Femur (tissue), 1 donor: ENCODE measurements at regions not wholly inside any gene's neighbourhood (a gene's known extent, or its start where the extent isn't known, plus 50 kb on each side); places are given as distances from the start of the nearest gene placed in this dataset.

Experiments used
- DNase-seq: peaks from one replicate; pipeline ENCODE4 v3.0.0-alpha.2; 2017

DNA sequence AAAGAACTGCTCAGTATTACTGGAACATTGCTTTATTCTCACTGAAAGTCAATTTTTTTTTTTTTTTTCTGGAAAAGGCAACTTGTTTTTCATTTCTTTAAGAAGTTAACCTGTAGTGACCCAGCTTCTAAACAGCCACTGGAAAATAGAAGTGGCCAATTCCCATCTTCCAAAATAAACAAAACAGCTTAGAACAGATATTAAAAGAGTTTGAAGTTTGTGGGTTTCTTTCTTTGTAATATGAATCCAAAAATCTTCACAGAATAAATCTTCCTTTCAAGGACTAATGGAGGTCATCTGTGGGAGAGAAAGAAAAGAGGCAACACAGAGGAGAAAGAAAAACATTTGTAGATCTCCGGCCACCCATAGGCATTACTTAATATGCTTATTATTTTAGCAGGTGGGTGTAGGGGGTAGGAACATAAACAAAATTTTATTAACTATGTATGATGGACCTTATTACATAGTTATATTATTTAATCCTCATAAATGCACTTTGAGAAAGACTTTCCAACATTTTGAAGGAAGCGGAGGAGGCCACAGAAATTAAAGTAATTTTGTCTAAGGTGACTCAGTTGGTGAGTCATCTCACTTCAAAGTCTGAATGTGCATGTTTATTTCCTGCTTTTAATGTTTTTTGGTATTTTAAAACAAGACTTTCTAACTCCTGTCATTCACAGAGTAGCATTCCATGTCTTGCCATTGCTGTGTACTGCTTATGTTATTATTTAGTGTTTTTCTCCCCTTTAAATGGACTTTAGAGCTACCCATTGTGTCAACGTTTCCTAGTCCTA lies 1791.8 kb upstream of the WWC1 start:
- no peak for DNase-seq

DNA sequence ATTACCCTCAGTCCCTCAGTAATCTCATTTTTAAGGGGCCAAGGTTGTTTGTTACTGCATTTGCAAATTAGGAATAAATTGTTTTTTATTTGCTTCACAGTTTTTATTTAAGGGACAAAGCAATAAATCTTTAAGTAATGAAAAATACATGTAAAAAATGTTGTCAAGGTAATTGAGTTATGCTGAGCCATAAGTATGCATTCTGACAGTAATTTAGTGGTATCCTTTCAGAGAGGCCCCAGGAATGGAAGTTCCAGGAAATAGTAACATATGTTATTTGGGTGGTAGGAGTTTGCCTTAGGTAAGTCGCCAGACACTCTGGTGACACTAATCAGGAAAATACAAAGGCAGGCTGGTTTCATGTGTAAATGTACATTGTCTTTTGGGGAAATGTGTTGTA lies 1787.9 kb upstream of the WWC1 start:
- no peak for DNase-seq

DNA sequence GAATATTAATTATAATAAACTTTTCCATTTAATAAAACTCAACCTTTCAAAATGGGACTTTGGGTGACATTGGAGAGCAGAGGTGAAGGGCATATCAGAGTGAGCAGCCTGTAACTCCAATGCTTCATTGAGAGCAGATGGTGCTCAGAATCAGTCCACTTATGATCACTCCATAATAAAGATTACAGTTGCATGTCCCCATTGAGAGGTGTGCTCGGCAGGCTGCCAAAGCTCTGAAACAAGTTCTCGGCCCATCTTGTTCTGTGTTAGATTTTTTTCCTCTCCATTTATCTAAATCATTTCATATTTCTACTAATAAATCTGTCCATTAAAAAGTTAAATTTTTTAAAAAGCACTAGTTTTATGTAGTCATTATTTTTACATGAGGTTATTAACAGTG lies 1786.4 kb upstream of the WWC1 start:
- no peak for DNase-seq

DNA sequence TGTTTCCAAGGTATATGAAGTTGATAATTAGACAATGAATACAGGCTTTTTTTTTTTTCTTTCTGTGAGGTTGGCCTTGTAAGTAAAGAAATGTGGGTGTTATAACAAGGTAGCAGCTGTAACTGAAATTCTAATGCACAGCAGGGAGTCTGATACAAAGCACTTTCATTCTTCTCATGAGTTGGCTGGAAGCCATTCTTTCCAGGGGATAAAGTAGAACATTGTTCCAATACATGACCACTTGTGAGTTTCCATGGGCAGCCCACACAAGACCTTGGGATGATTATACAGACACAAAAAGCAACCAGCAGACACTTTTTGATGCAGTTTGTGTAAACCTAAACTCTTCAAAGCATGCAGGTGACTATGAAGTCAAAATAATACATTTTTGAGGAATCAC lies 1785.9 kb upstream of the WWC1 start:
- DNase-seq, result no peak

DNA sequence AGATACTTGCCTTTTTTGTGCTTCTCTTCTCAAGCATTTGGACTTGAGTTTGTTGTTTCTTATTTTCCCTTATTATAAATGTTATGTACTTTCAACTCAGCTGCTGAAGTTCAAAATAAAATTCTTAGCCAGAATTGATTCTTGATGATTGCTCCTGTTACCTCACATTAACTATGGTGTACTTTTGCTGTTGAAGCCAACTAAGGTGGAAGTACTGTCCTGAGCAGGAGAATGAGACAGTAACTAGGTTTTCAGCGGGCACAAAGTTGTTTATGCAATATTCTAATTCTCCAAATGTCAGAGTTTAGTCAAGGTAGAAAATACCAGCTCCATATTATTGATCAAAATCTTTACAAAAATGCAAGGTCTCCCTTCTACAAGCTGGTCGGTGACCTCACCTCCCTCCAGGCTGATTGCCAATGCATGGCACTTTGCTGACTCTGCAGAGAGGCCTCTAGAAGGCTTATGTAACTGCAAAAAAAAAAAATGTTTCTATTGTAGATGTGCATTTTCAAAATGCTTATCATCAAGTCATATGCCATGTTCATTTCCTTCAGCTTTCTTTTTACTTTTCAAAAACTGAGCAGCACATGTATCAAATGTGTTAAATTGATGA lies 1783.5 kb upstream of the WWC1 start:
- DNase-seq, result no peak

DNA sequence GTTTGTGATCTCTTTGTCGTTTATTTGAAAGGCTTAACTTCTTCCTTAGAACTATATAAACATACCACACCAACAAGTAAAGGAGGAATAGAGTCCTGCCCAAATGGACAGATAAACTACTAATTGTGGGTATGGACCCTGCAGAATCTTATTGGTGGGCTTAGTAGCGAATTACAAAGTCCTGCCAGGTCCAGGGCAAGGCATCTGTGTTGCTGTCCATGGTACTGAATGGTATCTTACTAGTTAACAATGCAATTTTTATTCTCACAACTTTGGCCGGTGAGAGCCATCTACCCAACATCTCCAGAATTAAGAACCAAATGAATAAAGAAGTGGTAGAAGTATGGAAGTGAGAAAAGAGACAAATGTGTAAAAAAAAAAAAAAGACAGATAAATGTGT lies 1782.4 kb upstream of the WWC1 start:
- DNase-seq, result no peak

DNA sequence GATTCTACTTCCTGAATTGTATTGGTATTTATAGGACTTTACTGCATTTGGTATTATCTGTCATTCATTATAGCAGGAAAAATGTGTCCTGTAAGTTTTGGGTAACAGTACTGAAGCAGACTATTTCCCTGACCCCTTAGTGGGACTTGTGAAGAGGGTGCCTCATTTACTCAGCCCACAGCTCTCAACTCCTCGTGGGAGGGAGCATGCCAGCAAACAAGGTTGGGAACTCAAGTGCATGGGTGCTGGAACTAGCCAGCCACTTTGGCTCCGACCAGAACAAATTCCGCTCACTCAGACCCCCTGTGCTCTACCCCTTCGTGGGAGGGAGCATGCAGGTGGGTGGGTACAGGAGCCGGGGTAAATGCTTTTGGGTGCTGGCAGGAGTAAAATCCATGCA lies 1773.5 kb upstream of the WWC1 start:
- no peak for DNase-seq

DNA sequence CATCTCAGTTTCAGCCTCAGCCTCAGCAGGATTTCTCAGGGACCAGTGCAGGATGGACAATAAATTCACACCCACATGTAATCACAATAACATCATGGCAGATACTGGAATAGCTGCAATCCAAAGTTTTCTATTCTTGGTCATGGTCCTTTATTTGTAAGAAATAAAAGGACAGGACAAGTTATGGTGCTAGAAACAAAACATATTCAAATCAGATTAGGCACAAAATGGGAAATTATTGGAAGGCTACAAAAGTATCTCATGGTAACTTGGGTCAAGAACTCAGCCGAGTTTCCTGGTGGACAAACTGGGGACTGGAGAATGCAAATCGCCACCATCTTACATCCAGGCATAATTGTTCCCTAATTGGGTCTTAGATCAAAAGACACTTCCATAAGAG lies 1768.2 kb upstream of the WWC1 start:
- DNase-seq, result no peak

DNA sequence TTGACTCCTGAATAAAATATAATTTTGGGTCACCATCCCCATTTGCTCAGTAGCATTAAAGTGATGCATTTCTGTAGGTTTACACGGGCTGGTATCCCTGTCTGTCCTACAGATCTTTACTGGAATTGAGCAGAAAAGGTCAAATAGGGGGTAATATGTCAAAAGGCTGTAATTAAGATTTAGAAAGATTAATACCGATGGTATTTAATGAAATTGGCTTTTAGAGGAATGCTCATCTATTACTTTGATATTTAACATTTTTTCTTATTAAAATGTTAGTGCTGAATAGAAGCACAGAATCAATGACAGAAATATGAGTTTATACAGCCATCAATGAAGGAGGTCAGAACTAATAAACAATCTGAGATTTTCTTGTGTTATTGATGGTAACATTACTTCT lies 1762.2 kb upstream of the WWC1 start:
- no peak for DNase-seq

DNA sequence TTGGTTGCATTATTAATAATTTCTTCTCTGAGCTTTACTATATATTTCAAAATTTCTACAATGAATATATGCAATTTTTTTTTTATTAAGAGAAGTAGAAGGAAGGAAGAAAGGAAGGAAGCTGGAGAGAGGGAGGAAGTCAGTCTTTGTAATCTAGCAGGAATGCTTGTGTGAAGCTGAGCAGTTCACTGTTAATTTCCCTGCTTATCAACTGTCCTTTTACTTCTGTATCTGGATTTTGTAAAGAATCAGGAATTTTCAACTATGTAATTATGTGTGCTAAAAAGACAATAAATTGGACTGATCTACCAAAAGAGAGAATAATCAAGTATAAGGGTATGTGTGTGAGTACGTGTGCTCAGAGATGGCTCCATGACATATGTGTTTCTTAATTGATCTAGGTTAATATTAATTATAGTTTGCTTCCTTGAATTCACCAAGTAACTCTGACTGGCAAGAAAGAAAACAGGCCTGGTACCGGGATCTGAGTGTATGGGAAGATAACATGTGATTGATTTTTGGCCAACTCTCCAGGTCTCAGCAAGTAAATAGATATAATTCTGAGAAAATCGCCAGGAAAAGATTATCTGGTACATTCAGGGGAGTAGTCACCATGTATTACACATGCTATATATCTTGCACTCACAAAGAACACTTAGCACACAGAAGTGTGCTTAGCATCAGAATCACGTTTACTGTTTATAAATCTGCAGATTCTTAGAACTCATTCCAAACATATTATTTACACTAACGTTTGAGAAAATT lies 1758.8 kb upstream of the WWC1 start:
- no peak for DNase-seq

DNA sequence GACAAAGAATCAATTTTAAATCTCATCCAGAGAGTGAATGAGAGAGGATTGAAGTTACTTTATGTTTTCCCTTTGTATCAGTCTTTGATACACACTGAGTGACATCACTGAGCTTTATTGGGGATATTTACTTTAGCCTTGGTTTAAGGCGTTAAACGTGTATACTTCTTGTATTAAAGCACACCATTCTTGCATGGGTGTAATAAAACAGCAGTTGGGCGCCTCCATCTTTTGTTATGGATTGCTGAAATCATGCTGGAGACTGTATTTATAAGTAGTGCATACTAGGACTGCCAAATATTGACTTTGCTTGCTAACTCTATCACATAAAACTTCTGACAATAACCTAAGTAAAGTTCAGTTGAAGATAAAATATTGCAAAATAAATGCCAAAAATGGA lies 1755.8 kb upstream of the WWC1 start:
- no peak for DNase-seq

DNA sequence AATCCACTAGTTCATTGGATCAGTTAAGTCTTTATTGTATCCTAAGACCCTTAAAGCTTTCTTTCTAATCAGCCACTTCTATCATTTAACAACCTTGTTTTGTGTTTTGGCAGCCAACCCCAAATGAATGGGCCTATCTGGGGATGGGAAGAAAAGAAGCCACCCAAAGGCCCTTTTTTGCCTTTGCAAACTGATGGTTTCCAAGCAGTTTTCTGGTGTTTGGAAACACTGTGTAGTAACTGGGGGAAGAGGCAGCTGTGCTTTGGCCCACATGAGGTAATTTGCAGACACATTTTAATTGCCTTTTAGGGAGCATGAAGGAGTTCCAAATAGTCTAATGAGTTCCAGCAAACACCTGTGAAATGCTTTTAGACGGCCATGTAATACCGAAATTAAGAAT lies 1751.3 kb upstream of the WWC1 start:
- no peak for DNase-seq

DNA sequence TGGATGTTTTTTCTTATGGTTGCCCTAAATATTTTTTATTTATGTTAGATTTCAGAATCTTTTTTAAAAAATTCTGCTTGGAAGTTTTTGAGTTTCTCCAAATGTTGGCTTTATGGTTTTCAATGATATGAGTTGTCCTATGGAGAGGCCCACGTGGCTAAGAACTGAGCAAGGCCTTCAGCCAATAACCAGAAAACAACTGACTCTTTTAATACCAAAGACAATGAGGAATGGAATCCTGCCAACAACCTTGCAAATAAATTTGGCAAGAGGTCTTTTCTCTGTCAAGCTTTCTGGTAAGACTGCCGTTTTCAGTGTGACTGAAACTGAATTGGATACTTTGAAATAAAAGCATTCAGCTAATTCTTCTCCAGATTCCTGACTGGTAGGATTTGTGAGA lies 1740.1 kb upstream of the WWC1 start:
- DNase-seq, result no peak

DNA sequence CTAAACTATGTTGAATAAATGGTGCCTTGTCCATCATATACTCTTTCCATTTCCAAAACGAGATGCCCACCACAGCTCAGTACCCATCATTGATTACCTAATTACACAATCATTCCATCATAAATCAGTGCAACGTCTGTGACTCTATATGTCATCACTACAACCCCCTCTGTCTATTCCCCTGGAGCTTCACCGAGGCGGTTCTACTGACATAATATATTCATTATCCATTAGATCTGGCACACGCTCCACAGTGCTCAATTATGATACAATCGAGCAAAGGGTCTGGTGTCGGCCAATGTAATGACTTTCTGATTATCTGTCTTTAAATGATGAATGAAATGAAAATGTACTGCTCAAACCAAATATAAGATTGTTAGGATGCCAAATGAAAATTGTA lies 1737.7 kb upstream of the WWC1 start:
- no peak for DNase-seq

DNA sequence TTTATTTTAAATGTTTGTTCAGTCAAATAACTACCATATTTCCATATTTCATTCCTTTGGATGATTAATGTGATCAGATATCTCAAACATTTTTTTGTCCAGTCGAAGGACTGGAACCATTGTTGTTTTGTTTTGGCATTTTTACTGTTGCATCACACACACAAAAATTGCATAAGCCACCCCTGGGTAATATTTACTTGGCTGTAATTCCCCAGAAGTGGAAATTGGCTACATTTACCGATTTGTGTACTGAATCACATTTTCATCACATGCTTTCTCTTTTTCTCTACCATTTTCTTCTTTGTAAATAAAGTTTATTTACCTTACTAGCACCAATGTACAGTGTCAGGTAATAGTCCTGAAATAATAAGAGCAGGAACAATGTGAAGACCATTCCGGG lies 1729.7 kb upstream of the WWC1 start:
- DNase-seq, result no peak

DNA sequence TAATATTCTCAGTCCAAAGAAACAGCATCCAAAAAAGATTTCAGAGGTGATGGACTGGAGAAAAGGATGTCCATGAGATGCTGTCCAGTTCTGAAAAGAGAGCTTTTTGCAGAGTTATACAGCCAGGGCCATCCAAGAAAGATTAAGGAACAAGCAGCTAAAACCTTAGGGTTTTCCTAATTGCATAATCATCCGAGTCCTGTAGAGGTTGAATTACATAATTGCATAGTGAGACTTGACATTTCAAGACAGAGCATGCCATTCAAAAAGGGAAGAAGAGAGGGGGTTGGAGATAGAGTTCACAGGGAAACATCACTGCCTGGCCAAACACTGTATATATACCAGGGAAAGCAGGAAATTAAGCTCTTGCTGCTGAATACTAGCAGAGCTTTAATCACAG lies 1729.2 kb upstream of the WWC1 start:
- no peak for DNase-seq

DNA sequence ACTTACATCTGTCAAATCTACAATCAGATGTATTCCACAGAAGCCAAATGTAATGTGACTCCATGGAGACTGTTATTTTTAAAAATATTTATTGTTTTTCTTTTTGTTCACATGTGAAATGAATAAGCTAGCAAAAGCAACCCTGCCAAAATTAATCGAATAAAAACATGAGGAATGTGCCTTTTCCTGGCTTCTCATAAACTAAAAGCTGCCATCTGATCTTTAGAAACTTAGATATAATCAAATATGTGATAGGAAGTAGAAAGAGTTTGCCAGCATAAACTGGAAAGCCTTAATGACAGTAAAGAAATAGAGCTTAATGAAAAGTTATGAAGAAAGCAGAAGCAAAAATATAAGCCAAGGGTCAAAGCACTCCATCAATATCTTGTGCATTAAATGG lies 1724.7 kb upstream of the WWC1 start:
- DNase-seq, result no peak

DNA sequence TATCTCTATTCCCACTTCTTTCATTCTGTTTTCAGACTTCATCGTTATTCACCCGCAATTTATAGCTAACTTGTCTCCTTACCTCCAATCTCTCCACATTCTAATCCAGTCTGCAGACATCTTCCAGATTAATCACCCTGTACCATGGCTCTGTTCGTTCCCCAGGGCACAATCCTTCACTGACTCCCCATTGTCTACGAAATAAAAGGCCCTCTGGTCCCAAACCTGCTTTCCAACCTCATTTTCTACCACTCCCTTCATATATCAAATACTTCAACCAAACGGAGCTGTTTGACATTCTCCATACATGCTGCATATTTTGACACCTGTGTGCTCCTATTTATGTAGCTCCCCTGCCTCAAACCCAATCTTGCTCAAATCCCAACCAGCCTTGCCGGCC lies 1720.6 kb upstream of the WWC1 start:
- DNase-seq, result no peak

DNA sequence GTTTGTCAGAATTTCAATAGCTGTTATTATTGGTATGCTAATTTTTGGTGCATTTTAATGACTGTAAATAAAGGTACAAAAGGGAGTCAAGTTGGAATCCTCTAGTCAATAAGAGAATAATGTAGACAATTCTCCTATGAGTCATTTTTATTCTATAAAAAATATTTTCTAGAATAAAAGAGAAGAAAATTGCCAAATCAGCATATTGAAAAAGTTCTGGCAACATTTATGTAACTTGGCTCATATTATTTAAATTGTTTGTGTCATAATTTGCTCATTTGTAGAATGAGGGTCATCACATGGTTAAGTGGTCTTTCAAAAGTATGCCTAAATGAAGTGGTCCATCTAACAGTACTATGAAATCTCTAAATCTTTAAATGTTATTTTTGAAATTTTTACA lies 1719.8 kb upstream of the WWC1 start:
- DNase-seq, result no peak

DNA sequence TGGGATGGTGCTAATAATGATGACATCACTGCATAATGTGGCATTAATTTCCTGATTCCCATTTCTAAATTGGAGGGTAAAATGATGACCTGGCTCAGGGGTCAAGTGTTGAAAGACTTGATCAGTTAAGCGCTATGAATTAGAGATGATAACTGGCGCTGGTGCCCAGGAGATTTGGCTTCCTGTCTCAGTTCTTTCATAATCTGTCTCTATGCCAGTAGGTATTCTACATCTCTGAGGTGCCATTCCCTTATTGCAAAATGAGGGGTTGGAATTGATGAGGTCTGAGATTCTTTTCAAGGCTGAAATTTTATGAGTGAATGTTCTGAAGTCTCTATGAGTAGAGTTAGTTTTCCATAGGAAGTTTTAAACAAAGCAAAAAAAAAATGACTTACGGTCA lies 1715.1 kb upstream of the WWC1 start:
- no peak for DNase-seq

DNA sequence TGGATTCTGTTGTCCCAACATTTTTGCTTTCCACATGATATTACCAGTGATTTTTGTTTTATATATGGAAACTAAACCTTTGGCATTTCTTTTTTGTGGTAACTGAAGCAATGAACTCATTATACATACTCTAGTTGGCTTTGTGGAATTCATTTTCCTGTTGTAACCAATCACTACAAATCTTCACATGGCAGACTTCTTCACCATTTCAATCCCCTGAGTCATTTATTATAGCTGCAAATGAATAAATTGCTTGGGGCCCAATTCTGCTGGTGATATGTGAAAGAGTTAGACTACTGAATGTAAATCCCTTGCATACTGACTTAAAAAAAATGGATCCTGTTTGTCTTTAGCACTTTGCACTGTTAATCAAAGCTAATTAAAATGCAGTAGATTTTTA lies 1709.6 kb upstream of the WWC1 start:
- no peak for DNase-seq

DNA sequence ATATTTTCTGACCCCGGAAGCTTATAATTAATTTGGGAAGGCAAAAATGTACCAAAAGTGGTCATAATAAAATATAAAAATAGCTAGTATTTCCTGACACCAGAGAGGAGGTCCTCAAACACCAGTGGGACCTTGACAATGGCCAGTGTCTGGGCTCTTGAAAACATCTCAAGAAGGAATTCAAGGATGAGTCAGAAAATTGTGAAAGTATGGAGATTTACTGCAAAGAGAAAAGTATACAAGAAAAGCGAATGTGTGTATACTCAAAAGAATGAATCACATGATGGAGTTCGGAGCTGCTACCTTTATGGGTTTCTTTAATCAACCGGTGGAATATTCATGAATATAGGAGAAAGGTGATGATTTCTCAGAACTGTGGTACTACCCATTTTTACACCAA lies 1709.0 kb upstream of the WWC1 start:
- DNase-seq, result no peak

DNA sequence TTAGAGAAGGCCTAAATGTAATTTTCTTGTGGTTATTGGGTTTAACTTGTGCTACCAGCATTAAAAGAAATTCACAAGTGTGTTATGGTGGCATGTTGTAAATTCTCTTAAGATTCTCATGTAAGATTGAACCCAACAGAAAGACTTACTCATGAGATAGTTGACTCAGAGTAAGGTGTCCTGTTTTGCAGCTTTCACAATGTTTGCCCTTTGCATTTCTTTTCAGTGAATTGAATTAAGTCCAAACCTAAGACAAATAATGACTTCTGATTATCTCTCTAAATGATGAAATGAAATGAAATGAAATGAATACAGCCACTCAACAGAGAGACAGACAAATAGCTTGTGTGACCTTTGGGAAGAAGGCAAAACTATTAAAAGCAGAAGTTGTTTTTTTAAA lies 1696.9 kb upstream of the WWC1 start:
- no peak for DNase-seq

DNA sequence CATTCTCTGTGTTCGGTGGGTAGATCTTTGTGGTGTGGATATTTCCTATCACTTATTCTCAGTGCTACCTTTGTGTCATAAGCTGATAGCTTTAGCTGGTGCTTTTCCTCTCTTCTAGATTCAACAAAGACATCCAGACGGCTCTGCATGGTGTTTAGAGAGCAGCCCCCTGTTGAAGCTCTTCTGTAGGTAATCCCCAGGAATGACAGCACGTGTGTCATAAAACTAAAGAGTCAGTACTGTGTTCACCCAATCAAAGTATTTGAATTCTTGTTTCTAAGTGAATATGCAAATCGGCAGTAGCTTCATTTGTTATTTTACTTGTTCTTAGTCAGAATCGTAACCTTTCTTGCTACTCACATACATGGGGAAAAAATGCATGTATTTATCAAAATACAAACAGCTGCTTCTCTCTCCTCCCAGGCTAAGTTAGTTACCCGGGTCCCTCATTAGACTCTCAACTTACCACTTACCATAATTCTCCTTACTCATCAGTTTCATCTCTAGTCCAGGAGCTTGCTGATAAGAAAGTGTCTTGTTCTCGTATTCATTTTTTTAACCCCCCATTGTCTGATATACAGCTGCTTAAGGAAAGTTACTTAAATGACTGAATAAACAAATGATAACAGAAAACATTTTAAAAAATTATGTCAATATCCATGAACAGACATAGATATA lies 1696.0 kb upstream of the WWC1 start:
- DNase-seq, result no peak
